GM12878 (cell line): ENCODE measurements at regions not wholly inside any gene's neighbourhood (a gene's known extent, or its start where the extent isn't known, plus 50 kb on each side); places are given as distances from the start of the nearest gene placed in this dataset.

Experiments
- ASH2L ChIP-seq: fragments of 300-600, 200-600 bp; sonication (generic); IDR thresholded peaks from 2 replicates; pipeline ENCODE4 v1.6.1; 2017; ENCODE audit warnings: low read depth, mild to moderate bottlenecking, borderline replicate concordance
- CBX5 ChIP-seq: sonication (generic); IDR thresholded peaks from 2 replicates; pipeline ENCODE4 v1.6.1; 2016; ENCODE audit warnings: low read depth, moderate library complexity, mild to moderate bottlenecking, inconsistent platforms
- CREB1 ChIP-seq: IDR thresholded peaks from 2 replicates; pipeline ENCODE4 v1.6.1; 2012; ENCODE audit warnings: low read depth, mild to moderate bottlenecking, inconsistent platforms
- CTCF ChIP-seq, 3 experiments: IDR thresholded peaks in 2 of 3; conservative IDR thresholded peaks in 1 of 3; 2 replicates each; pipeline ENCODE4 v1.5.1; 2011; ENCODE audit warnings: low read depth in 3 of 3, low read length in 3 of 3, mild to moderate bottlenecking in 3 of 3, control low read depth in 2 of 3, moderate library complexity in 2 of 3, inconsistent platforms in 1 of 3, mixed read lengths in 1 of 3; ENCODE audit not compliant: control insufficient read depth in 2 of 3, insufficient read depth in 1 of 3; ENCODE audit errors: extremely low read depth in 1 of 3
- EZH2 ChIP-seq: IDR thresholded peaks from 2 replicates; pipeline ENCODE4 v1.6.1; 2012; ENCODE audit warnings: low read depth, mild to moderate bottlenecking, control low read depth, inconsistent platforms, low read length, borderline replicate concordance; ENCODE audit not compliant: control insufficient read depth
- FOXK2 ChIP-seq: fragments of 450-650 bp; IDR thresholded peaks from 2 replicates; pipeline ENCODE4 v1.6.1; 2017; ENCODE audit warnings: mild to moderate bottlenecking, moderate library complexity
- POLR2AphosphoS5 ChIP-seq: IDR thresholded peaks from 2 replicates; pipeline ENCODE4 v1.6.1; 2011; ENCODE audit warnings: mild to moderate bottlenecking, low read length, inconsistent platforms
- RELB ChIP-seq: fragments of 450-650 bp; IDR thresholded peaks from 2 replicates; pipeline ENCODE4 v1.6.1; 2017; ENCODE audit warnings: low read depth, mild to moderate bottlenecking, moderate library complexity
- USF1 ChIP-seq: IDR thresholded peaks from 2 replicates; pipeline ENCODE4 v1.6.1; 2011; ENCODE audit warnings: borderline replicate concordance, low read depth, mild to moderate bottlenecking, moderate library complexity, mixed read lengths, low read length; ENCODE audit not compliant: insufficient read depth; ENCODE audit errors: extremely low read length
- ZZZ3 ChIP-seq: IDR thresholded peaks from 2 replicates; pipeline ENCODE4 v1.6.1; 2011; ENCODE audit warnings: low read depth; ENCODE audit not compliant: control insufficient read depth, insufficient read length

- TF ChIP-seq CTCF (IDR thresholded peaks at IDR 0.05 in 2 of 3, conservative IDR thresholded peaks at IDR 0.05 in 1 of 3; ENCODE audit: control insufficient read depth in 2 of 3, extremely low read depth in 1 of 3, insufficient read depth in 1 of 3, low read depth in 3 of 3, low read length in 3 of 3) (no peak), USF1 (no peak), CREB1 (no peak), CBX5 (no peak), FOXK2 (no peak), RELB (no peak), POLR2AphosphoS5 (no peak), ZZZ3 (no peak), EZH2 (no peak), ASH2L (no peak)
Observed at GRCh38 chr6:90370493-90370959, 73.9 kb upstream of the BACH2 start.
